A673 (cell line): ENCODE measurements at regions not wholly inside any gene's neighbourhood (a gene's known extent, or its start where the extent isn't known, plus 50 kb on each side); places are given as distances from the start of the nearest gene placed in this dataset.

Experiments
- CTCF ChIP-seq: fragments of 300-800, 200-600 bp; sonication (generic); conservative IDR thresholded peaks from 2 replicates; pipeline ENCODE4 v1.5.1; 2017; ENCODE audit warnings: low read depth, mild to moderate bottlenecking, antibody characterized with exemption, low read length, moderate library complexity, mixed read lengths
- EZH2 ChIP-seq: fragments of 200-600 bp; sonication (generic); IDR thresholded peaks from 2 replicates; pipeline ENCODE4 v1.6.1; 2017; ENCODE audit warnings: borderline replicate concordance, low read depth, mild to moderate bottlenecking, mixed read lengths, antibody characterized with exemption, low read length; ENCODE audit not compliant: poor library complexity, severe bottlenecking

DNA sequence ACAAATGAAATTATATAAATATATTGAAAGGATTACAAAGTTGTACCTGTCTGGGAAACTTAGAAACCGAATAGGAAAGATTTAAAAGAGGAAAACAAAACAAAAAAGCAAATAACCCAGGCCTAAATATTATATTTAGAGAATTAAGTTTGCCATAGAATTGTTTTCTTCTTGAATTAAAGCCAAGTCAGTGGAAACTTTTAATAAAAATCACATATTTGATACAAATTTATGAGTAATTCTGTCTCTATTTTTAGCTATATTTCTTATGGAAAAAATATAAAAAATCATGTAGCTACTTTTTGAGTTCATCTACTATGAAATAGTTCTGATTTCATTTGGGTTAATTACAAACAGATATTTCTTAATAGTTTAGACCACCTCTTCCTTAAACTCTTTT lies 470.2 kb upstream of the HSF2 start:
- TF ChIP-seq CTCF (no peak), EZH2 (no peak)
